ENCODE measurements at regions not wholly inside any gene's neighbourhood (a gene's known extent, or its start where the extent isn't known, plus 50 kb on each side); places are given as distances from the start of the nearest gene placed in this dataset.

DNA sequence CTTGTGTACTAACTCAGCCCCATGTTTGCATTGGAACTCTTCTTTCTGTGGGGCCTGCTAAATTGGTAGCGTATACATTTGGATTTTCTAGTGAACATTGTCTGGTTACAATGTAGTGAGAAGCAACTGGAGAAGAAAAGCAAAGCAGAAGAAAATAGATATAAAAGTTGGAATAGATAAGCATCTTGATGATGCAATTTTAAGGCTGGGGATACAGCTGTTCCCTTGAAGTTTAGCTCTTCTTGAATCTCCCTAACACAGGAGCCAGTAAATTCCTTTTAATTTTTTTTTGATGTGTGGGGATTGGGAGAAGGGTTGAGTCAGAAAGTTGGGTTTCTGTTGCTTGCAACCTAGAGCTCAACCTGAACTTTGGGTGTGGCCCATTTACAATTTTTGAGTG lies 308.1 kb downstream of the STIM2 start:
- Mint-ChIP-seq H3K27ac (ENCODE audit: low read depth) (no peak overlapping the region), H3K9me3 (peaks cover 6% of the 10 kb centered on the region), H3K4me1 (no peaks in the 10 kb centered on the region), H3K4me3 (no peak overlapping the region), H3K27me3 (no peaks in the 10 kb centered on the region), H3K36me3 (ENCODE audit: insufficient read depth) (no peaks in the 10 kb centered on the region)
- ATAC-seq (replicated peaks; ENCODE audit: extremely low read depth, poor library complexity, severe bottlenecking): no peak
- no peak for DNase-seq (ENCODE audit: low spot score in 2 of 2)

DNA sequence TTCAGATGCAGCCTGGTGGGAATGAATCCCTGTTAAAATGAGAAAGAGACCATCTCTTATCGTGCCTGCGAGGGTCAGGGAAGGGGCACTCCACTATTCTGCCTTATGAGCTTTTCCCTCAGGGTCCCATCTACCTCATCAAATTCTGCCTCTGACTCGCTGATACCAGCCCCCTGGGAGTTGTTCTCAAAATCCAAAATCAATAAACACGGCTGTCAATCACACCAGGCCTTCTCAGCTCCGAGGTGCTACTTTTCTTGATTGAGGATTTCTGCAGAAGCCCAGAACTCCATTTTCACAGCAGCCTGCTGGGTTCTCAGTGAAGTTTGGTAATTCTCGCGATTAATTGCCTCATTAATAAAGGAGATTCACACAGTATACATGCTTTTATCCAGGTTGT lies 312.6 kb downstream of the STIM2 start:
- H3K27ac Mint-ChIP-seq (ENCODE audit: low read depth): no peak overlapping the region
- no peaks in the 10 kb centered on the region for H3K4me1 Mint-ChIP-seq
- no peaks in the 10 kb centered on the region for H3K27me3 Mint-ChIP-seq
- peaks cover 9% of the 10 kb centered on the region for H3K9me3 Mint-ChIP-seq
- no peak for ATAC-seq (replicated peaks; ENCODE audit: extremely low read depth, poor library complexity, severe bottlenecking)
- no peaks in the 10 kb centered on the region for H3K36me3 Mint-ChIP-seq (ENCODE audit: insufficient read depth)
- no peak overlapping the region for H3K4me3 Mint-ChIP-seq
- DNase-seq (ENCODE audit: low spot score in 2 of 2): no peak

DNA sequence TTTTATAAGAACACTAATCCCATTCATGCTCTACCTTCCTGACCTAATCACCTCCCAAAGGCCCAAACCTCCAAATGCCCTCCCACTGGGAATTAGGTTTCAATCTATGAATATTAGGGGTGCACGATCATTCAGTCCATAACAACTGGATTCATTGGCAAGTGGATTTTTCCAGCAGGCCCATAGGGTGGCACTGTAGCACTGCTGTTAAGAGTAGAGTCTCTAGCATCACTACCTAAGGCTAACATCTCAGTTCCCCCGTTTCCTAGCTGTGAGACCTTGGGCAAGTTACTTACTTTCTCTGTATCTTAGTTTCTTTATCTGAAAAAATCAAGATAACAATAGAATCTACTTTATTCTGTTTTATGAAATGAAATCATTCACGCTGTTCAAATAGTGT lies 315.8 kb downstream of the STIM2 start:
- H3K4me3 Mint-ChIP-seq: no peak overlapping the region
- no peaks in the 10 kb centered on the region for H3K27me3 Mint-ChIP-seq
- no peaks in the 10 kb centered on the region for H3K36me3 Mint-ChIP-seq (ENCODE audit: insufficient read depth)
- H3K27ac Mint-ChIP-seq (ENCODE audit: low read depth): no peak overlapping the region
- peaks cover 4% of the 10 kb centered on the region for H3K9me3 Mint-ChIP-seq
- no peaks in the 10 kb centered on the region for H3K4me1 Mint-ChIP-seq
- DNase-seq (ENCODE audit: low spot score in 2 of 2) (no peak), ATAC-seq (replicated peaks; ENCODE audit: extremely low read depth, poor library complexity, severe bottlenecking) (no peak)

DNA sequence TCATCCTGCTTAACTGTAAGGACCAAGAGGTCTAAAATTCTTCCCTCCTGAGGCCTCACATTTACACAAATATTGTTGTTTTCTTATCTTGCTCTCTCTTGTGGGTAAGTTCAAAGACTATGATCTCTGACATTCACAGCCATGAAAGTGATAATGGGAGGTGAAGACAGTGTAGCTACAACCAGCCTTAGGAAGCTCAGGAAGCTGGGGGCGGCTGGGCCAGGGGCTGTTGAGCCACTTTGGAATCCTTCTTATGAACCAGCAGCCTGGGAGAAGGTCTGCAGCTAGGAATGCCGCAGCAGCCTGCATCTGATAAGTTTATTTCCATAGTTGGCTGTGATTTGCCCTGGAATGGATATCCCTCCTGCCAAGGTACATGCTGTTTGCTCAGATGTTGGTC lies 316.2 kb downstream of the STIM2 start:
- H3K36me3 Mint-ChIP-seq (ENCODE audit: insufficient read depth): no peaks in the 10 kb centered on the region
- H3K9me3 Mint-ChIP-seq: peaks cover 4% of the 10 kb centered on the region
- no peaks in the 10 kb centered on the region for H3K27me3 Mint-ChIP-seq
- no peak overlapping the region for H3K27ac Mint-ChIP-seq (ENCODE audit: low read depth)
- H3K4me1 Mint-ChIP-seq: no peaks in the 10 kb centered on the region
- no peak overlapping the region for H3K4me3 Mint-ChIP-seq
- ATAC-seq (replicated peaks; ENCODE audit: extremely low read depth, poor library complexity, severe bottlenecking): no peak
- no peak for DNase-seq (ENCODE audit: low spot score in 2 of 2)

DNA sequence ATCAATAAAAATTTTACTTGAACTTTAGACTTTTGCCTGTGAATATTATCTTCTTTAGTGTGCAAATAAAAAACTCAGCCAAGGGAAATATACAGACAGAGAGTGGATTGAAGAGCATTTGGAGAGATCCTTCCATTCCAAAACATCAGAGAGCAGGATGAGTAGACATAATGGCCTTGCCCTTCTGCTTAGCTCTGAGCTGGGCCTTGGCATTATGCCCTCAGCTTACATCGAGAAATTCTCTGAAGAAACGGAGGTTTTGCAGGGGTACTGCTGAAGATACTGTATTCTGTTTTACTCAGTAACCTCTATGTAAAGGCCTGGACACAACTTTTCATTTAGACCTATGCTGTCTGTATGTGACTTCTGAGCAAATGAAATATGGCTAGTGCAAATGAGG lies 317.4 kb downstream of the STIM2 start:
- no peak overlapping the region for H3K4me3 Mint-ChIP-seq
- H3K9me3 Mint-ChIP-seq: peaks cover 4% of the 10 kb centered on the region
- H3K4me1 Mint-ChIP-seq: no peaks in the 10 kb centered on the region
- H3K27ac Mint-ChIP-seq (ENCODE audit: low read depth): no peak overlapping the region
- H3K27me3 Mint-ChIP-seq: no peaks in the 10 kb centered on the region
- ATAC-seq (replicated peaks; ENCODE audit: extremely low read depth, poor library complexity, severe bottlenecking) (no peak), DNase-seq (ENCODE audit: low spot score in 2 of 2) (no peak)
- H3K36me3 Mint-ChIP-seq (ENCODE audit: insufficient read depth): no peaks in the 10 kb centered on the region

DNA sequence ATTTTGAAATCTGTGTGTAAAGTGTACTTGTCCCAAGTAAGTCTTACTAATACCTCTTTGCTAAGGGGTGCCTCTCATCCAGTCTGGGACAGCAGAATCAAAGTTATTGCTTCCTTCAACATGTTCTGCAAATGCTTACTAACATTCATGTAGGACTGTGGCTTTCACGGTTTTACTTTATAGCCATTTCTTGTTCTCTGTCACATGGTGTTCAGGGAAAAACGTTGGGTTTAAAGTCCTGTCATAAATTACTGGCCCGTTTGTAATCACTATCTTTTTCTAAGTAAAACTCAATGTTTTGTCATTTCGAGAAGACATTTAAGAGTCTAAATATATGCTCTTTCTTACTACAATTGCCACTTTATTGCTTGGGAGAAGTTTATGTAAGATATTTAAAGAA lies 321.1 kb downstream of the STIM2 start:
- no peaks in the 10 kb centered on the region for H3K36me3 Mint-ChIP-seq (ENCODE audit: insufficient read depth)
- DNase-seq (ENCODE audit: low spot score in 2 of 2) (no peak), ATAC-seq (replicated peaks; ENCODE audit: extremely low read depth, poor library complexity, severe bottlenecking) (no peak)
- H3K4me1 Mint-ChIP-seq: no peaks in the 10 kb centered on the region
- H3K27ac Mint-ChIP-seq (ENCODE audit: low read depth): no peak overlapping the region
- H3K9me3 Mint-ChIP-seq: no peaks in the 10 kb centered on the region
- no peaks in the 10 kb centered on the region for H3K27me3 Mint-ChIP-seq
- H3K4me3 Mint-ChIP-seq: no peak overlapping the region

DNA sequence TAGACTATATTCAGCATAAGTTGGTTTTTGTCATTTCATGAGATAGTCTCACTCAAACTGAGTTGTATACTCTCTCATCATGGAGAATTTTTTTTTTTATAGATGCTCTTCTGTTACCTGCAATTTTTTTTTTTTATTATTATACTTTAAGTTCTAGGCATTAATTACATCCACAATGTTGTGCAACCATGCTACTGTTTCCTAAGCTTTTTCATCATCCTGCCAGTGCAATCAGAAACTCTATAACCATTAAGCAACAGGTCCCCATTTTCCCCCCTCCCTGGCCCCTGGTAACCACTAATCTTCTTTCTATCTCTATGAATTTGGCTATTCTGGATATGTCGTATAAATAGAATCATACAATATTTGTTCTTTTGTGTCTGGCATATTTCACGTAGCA lies 321.6 kb downstream of the STIM2 start:
- no peak for DNase-seq (ENCODE audit: low spot score in 2 of 2)
- H3K36me3 Mint-ChIP-seq (ENCODE audit: insufficient read depth): no peaks in the 10 kb centered on the region
- H3K9me3 Mint-ChIP-seq: no peaks in the 10 kb centered on the region
- no peaks in the 10 kb centered on the region for H3K4me1 Mint-ChIP-seq
- no peak for ATAC-seq (replicated peaks; ENCODE audit: extremely low read depth, poor library complexity, severe bottlenecking)
- H3K27ac Mint-ChIP-seq (ENCODE audit: low read depth): no peak overlapping the region
- no peak overlapping the region for H3K4me3 Mint-ChIP-seq
- H3K27me3 Mint-ChIP-seq: no peaks in the 10 kb centered on the region

DNA sequence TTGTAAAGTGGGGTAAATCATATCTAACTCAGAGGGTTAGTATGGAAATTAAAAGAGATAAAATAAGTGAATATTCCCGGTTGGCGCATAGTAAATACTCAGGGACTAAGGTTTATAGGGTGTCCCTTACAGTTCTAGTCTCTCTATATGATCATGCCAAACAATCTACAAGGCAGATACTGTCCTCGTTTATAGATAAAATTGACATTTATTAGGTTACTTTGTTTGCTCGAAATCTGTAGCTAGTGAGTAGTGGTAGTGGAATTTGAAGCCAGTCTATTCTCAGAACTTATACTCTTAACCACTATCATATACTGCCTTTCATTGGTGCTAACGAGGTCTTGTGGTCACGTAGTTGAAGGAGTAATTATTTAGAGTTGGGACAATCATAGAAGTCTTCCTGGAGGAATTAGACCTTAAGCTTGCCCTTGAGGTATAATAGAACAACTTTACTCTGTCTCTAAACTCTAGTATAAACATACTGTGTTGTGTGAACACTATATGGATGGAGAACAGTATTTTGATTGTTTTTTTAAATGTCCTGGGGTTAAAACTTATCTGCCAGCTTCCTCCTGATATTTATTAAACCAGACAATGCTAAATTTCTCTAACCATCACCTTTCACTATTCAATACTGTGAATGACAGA lies 324.0 kb downstream of the STIM2 start:
- H3K9me3 Mint-ChIP-seq: no peaks in the 10 kb centered on the region
- no peaks in the 10 kb centered on the region for H3K36me3 Mint-ChIP-seq (ENCODE audit: insufficient read depth)
- no peaks in the 10 kb centered on the region for H3K4me1 Mint-ChIP-seq
- ATAC-seq (replicated peaks; ENCODE audit: extremely low read depth, poor library complexity, severe bottlenecking): no peak
- H3K27ac Mint-ChIP-seq (ENCODE audit: low read depth): no peak overlapping the region
- H3K27me3 Mint-ChIP-seq: peaks cover 6% of the 10 kb centered on the region
- DNase-seq (ENCODE audit: low spot score in 2 of 2): no peak
- H3K4me3 Mint-ChIP-seq: no peak overlapping the region

DNA sequence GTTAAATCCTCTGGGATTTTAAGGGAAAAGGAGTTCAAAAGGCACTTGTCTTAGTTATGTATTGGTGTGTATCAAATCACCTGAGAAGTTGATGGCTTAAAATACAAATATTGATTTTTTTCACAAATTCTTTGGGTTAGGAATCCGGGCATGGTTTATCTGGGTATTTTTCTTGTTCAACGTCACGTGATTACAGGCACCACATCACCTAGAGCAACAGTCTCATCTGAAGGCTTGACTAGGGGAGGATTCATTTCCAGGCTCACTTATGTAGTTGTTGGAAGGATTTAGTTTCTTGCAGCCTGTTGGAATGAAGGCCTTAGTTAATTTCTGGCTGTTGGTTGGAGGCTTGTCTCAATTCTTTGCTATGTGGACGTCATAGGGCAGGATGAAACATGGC lies 326.1 kb downstream of the STIM2 start:
- no peaks in the 10 kb centered on the region for H3K36me3 Mint-ChIP-seq (ENCODE audit: insufficient read depth)
- H3K27ac Mint-ChIP-seq (ENCODE audit: low read depth): no peak overlapping the region
- H3K4me1 Mint-ChIP-seq: no peaks in the 10 kb centered on the region
- H3K9me3 Mint-ChIP-seq: no peaks in the 10 kb centered on the region
- H3K27me3 Mint-ChIP-seq: peaks cover 14% of the 10 kb centered on the region
- ATAC-seq (replicated peaks; ENCODE audit: extremely low read depth, poor library complexity, severe bottlenecking): no peak
- DNase-seq (ENCODE audit: low spot score in 2 of 2): no peak
- H3K4me3 Mint-ChIP-seq: no peak overlapping the region

DNA sequence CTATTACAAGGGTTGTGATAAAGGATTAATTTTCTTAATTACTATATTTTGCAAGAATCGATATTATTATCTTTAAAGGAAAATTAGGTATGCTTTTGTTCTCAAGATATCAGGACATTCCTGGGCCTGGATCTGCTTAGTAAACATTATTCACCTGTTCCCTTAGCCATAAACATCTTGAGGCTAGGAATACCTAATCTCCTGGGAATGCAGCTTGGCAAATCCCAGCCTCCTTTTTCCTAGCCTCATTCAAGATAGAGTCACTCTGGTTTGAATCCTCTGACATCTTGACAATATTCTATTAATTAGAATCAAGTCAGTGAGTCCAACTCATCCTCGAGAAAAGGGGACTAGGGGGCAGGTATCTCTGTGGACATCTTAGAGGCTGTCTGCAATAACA lies 327.1 kb downstream of the STIM2 start:
- no peak for DNase-seq (ENCODE audit: low spot score in 2 of 2)
- H3K27me3 Mint-ChIP-seq: peaks cover 19% of the 10 kb centered on the region
- H3K36me3 Mint-ChIP-seq (ENCODE audit: insufficient read depth): no peaks in the 10 kb centered on the region
- H3K4me1 Mint-ChIP-seq: no peaks in the 10 kb centered on the region
- no peaks in the 10 kb centered on the region for H3K9me3 Mint-ChIP-seq
- no peak for ATAC-seq (replicated peaks; ENCODE audit: extremely low read depth, poor library complexity, severe bottlenecking)
- no peak overlapping the region for H3K4me3 Mint-ChIP-seq
- H3K27ac Mint-ChIP-seq (ENCODE audit: low read depth): no peak overlapping the region

DNA sequence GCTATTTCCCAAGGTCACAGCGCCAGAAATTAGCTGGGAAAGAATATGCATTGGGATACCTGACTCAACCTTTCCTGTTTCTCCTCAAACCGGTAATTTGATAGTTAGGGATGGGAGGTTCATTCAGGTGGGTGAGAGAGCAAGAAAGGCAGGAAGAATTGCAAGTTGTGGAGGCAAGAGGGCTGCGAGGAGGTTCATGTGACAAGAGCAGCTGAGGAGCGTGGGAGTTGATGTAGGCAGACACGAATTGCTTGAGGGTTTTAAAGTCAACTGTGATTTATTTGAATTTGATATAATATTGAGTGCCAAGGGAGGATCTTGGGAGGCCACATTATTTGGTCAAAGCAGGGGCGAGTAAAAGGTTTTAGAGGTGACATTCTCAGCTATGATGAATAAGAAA lies 329.0 kb downstream of the STIM2 start:
- ATAC-seq (replicated peaks; ENCODE audit: extremely low read depth, poor library complexity, severe bottlenecking): no peak
- DNase-seq (ENCODE audit: low spot score in 2 of 2): no peak
- peaks cover 24% of the 10 kb centered on the region for H3K27me3 Mint-ChIP-seq
- H3K4me1 Mint-ChIP-seq: no peaks in the 10 kb centered on the region
- H3K4me3 Mint-ChIP-seq: no peak overlapping the region
- no peak overlapping the region for H3K27ac Mint-ChIP-seq (ENCODE audit: low read depth)
- H3K36me3 Mint-ChIP-seq (ENCODE audit: insufficient read depth): no peaks in the 10 kb centered on the region
- peaks cover 5% of the 10 kb centered on the region for H3K9me3 Mint-ChIP-seq

DNA sequence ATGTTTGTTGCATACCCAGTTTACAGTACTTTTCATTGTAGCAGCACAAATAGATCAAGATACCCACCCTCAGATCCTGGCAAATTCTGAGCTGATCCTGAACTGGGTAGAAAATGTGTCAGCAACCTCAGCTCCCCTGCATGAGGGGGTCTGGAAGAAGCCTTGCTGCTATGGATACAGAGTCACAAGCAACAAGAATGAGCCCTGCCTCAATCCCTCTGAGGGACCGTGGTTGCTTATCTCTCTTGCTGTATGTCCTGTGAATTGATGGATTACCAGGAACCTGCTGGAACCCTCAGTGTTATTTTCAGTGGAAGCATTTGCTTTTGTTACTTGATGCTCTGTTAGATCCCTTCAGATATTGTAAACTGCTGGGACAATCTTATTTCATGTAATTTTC lies 331.0 kb downstream of the STIM2 start:
- peaks cover 24% of the 10 kb centered on the region for H3K27me3 Mint-ChIP-seq
- no peak overlapping the region for H3K4me3 Mint-ChIP-seq
- H3K27ac Mint-ChIP-seq (ENCODE audit: low read depth): no peak overlapping the region
- H3K36me3 Mint-ChIP-seq (ENCODE audit: insufficient read depth): no peaks in the 10 kb centered on the region
- ATAC-seq (replicated peaks; ENCODE audit: extremely low read depth, poor library complexity, severe bottlenecking) (no peak), DNase-seq (ENCODE audit: low spot score in 2 of 2) (no peak)
- no peaks in the 10 kb centered on the region for H3K4me1 Mint-ChIP-seq
- peaks cover 5% of the 10 kb centered on the region for H3K9me3 Mint-ChIP-seq

DNA sequence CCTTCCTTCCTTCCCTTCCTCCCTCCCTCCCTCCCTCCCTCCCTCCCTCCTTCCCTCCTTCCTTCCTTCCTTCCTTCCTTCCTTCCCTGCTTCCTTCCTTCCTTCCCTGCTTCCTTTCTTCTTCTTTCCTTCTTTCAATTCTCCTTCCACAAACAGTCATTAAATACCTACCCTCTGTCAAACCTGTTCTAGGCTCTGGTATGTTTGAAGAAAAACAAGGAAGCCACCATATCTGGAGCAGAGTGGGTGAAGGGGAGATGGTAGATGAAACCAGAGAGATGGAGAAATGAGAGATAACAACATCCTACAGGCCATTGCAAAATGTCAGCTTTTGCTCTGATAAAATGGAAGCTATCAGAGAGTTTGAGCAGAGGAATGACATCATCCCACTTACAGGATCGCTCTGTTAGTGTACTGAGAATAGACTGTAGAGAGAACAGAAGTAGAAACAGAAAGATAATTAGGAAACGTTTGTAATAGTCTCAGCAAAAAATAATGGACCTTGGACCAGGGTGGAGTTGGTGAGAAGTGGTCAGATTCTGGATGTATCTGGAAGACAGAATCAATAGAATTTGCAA lies 334.0 kb downstream of the STIM2 start:
- H3K4me3 Mint-ChIP-seq: no peak overlapping the region
- peaks cover 5% of the 10 kb centered on the region for H3K9me3 Mint-ChIP-seq
- H3K36me3 Mint-ChIP-seq (ENCODE audit: insufficient read depth): peaks cover 3% of the 10 kb centered on the region
- H3K27me3 Mint-ChIP-seq: peaks cover 18% of the 10 kb centered on the region
- H3K27ac Mint-ChIP-seq (ENCODE audit: low read depth): no peak overlapping the region
- ATAC-seq (replicated peaks; ENCODE audit: extremely low read depth, poor library complexity, severe bottlenecking) (no peak), DNase-seq (ENCODE audit: low spot score in 2 of 2) (no peak)
- H3K4me1 Mint-ChIP-seq: no peaks in the 10 kb centered on the region
